GM12878 (cell line): ENCODE measurements at regions not wholly inside any gene's neighbourhood (a gene's known extent, or its start where the extent isn't known, plus 50 kb on each side); places are given as distances from the start of the nearest gene placed in this dataset.
"Not testable (repeated sequence)": the region's sequence is repeated elsewhere in the genome, so short reads cannot be mapped to it uniquely, and the experiment has no call there.

Experiments
- ATAC-seq: fragments of 200-7000 bp; cut with Tn5 transposase; 3 replicates; pipeline ENCODE4 v1.9.1; 2020; ENCODE audit warnings: mild to moderate bottlenecking, moderate library complexity
- BruUV-seq: library from RNA; stranded (reverse); fragments of 400-500 nt; replicated peaks from 2 replicates; lab custom pipeline; 2021; lab: Mats Ljungman, UMichigan
- CTCF ChIA-PET: fragments of 300-600 bp; sonication (Branson Sonifier 250); formaldehyde crosslinking; extraction: SDS; loops from one replicate; lab custom pipeline; 2021; ENCODE audit warnings: inconsistent platforms; lab: Yijun Ruan, JAX
- POLR2A ChIA-PET: fragments of 350-600 bp; formaldehyde crosslinking; extraction: SDS; loops from one replicate; lab custom pipeline; 2021; ENCODE audit warnings: inconsistent platforms; lab: Charles Lee
- RAD21 ChIA-PET: fragments of 300-600 bp; sonication (Branson Sonifier 250); formaldehyde crosslinking; loops from one replicate; lab custom pipeline; 2023; ENCODE audit warnings: antibody characterized with exemption; ENCODE audit not compliant: unreplicated experiment; lab: Charles Lee
- SMC1A ChIA-PET: fragments of 300-600 bp; sonication (Branson Sonifier 250); formaldehyde crosslinking; loops from one replicate; lab custom pipeline; 2023; ENCODE audit not compliant: unreplicated experiment, uncharacterized antibody; lab: Charles Lee
- DNase-seq: peaks from one replicate; pipeline ENCODE4 v3.0.0-alpha.2; 2011; ENCODE audit warnings: low read depth, low spot score
- FAIRE-seq: peaks from 3 replicates; lab custom pipeline; 2011; peaks lifted over from hg19 to GRCh38; lab: Jason Lieb, UNC
- H2AFZ ChIP-seq: 2 replicates; pipeline ENCODE4 v1.6.0; 2011; ENCODE audit warnings: low read depth, low read length, control low read depth; ENCODE audit not compliant: control insufficient read depth
- H3K27ac ChIP-seq: 2 replicates; pipeline ENCODE4 v1.5.1; 2011; ENCODE audit warnings: control low read depth; ENCODE audit not compliant: control insufficient read depth, insufficient read depth
- H3K27me3 ChIP-seq, 2 experiments: replicated peaks in 1 of 2; 2 replicates each; pipeline versions ENCODE4 v1.6.0 to v1.6.1; 2011; ENCODE audit warnings: low read length in 1 of 2; ENCODE audit not compliant: control insufficient read depth in 2 of 2, insufficient read depth in 2 of 2
- H3K36me3 ChIP-seq, 2 experiments: 2 replicates each; pipeline ENCODE4 v1.5.1; 2011; ENCODE audit warnings: low read length in 1 of 2; ENCODE audit not compliant: control insufficient read depth in 2 of 2, insufficient read depth in 2 of 2
- H3K4me1 ChIP-seq: 2 replicates; pipeline ENCODE4 v1.6.1; 2011; ENCODE audit warnings: mild to moderate bottlenecking, low read length, moderate library complexity, mixed read lengths; ENCODE audit not compliant: control insufficient read depth, insufficient read depth
- H3K4me2 ChIP-seq: 2 replicates; pipeline ENCODE4 v1.6.0; 2011; ENCODE audit warnings: control low read depth; ENCODE audit not compliant: control insufficient read depth, insufficient read depth
- H3K4me3 ChIP-seq: fragments of 200-600 bp; sonication (generic); 2 replicates; pipeline ENCODE4 v1.5.1; 2016
- H3K79me2 ChIP-seq: 2 replicates; pipeline ENCODE4 v1.6.0; 2011; ENCODE audit warnings: low read length; ENCODE audit not compliant: control insufficient read depth, insufficient read depth
- H3K9ac ChIP-seq: 2 replicates; pipeline ENCODE4 v1.8.0; 2011; ENCODE audit warnings: low read length, control low read depth, mixed read lengths; ENCODE audit not compliant: control insufficient read depth, insufficient read depth
- H3K9me3 ChIP-seq: replicated peaks from 3 replicates; pipeline ENCODE4 v1.5.1; 2011; ENCODE audit warnings: mild to moderate bottlenecking, low read length; ENCODE audit not compliant: control insufficient read depth, insufficient read depth
- H4K20me1 ChIP-seq: 2 replicates; pipeline ENCODE4 v1.6.0; 2011; ENCODE audit not compliant: control insufficient read depth, insufficient read depth
- DPF2 ChIP-seq: fragments of 450-650 bp; IDR thresholded peaks from 2 replicates; pipeline ENCODE4 v1.6.1; 2017; ENCODE audit warnings: mild to moderate bottlenecking
- ETV6 ChIP-seq, 2 experiments: fragments of 450-650 bp in 1 of 2; IDR thresholded peaks in 1 of 2; conservative IDR thresholded peaks in 1 of 2; 2 replicates each; pipeline ENCODE4 v1.6.1; 2014; ENCODE audit warnings: antibody characterized with exemption in 1 of 2, borderline replicate concordance in 1 of 2, low read depth in 1 of 2, mild to moderate bottlenecking in 1 of 2, moderate library complexity in 1 of 2
- IKZF1 ChIP-seq: fragments of 450-650 bp; conservative IDR thresholded peaks from 2 replicates; pipeline ENCODE4 v1.6.1; 2017; ENCODE audit warnings: antibody characterized with exemption, mild to moderate bottlenecking
- JUNB ChIP-seq: IDR thresholded peaks from 2 replicates; pipeline ENCODE4 v1.6.1; 2016; ENCODE audit warnings: antibody characterized with exemption, mild to moderate bottlenecking
- MTA2 ChIP-seq: fragments of 450-650 bp; IDR thresholded peaks from 2 replicates; pipeline ENCODE4 v1.6.1; 2016; ENCODE audit warnings: low read depth, mild to moderate bottlenecking, moderate library complexity
- NFYB ChIP-seq: IDR thresholded peaks from 2 replicates; pipeline ENCODE4 v1.6.1; 2011; ENCODE audit warnings: low read depth, mild to moderate bottlenecking, low read length, improper control_type of control experiment, moderate library complexity; ENCODE audit not compliant: insufficient read depth
- RFX5 ChIP-seq: IDR thresholded peaks from 2 replicates; pipeline ENCODE4 v1.6.1; 2011; ENCODE audit warnings: low read depth, low read length, improper control_type of control experiment
- ZNF207 ChIP-seq: fragments of 450-650 bp; IDR thresholded peaks from 2 replicates; pipeline ENCODE4 v1.6.1; 2014; ENCODE audit warnings: antibody characterized with exemption, mild to moderate bottlenecking, borderline replicate concordance
- WGBS: methylation state at CpG from one replicate; pipeline ENCODE4 v1.1.6; 2016; ENCODE audit warnings: low lambda C conversion rate; ENCODE audit not compliant: insufficient replicate concordance, insufficient coverage; ENCODE audit errors: missing lambda C conversion rate; 5-methylcytosine and 5-hydroxymethylcytosine counted together
- in situ Hi-C: fragments of 300-500 bp; cut with MboI; formaldehyde crosslinking; loops from 9 replicates; pipeline ENCODE4 v1.14.3; 2018; ENCODE audit warnings: mixed read lengths
- intact Hi-C: fragments of 100-400 bp; cut with micrococcal nuclease; formaldehyde crosslinking; loops from one replicate; pipeline ENCODE4 v1.14.2; 2022; ENCODE audit not compliant: unreplicated experiment

DNA sequence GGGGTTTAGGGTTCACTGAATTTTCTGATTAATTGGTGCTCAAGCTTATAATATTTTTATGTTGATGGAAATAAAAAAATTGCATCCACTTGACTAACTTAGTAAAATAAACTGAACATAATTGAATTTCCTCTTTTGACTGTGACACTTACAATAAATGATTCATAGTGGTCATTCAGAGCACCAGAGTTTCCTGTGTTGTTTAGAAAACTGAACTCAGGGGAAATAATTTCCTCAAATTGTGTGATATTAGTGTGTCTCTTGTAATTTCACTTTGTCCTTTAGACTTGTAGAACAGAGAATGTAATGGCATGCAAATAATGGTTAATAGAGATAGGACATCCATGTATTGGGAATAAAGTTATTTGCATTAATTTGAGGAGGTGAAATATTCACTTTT lies 319.7 kb upstream of the MAN1A1 start:
- H3K79me2 ChIP-seq, result no peaks in the 10 kb centered on the region
- no peaks in the 10 kb centered on the region for H4K20me1 ChIP-seq
- SMC1A ChIA-PET, result interaction anchor here (0.9 to 1.8 kb wide), 11 partner anchors 10 to 517 kb away, joined by 3 to 6 read pairs (median 3); no protein-coding TSS in a partner anchor
- ATAC-seq (peak; percentile 81), FAIRE-seq (no peak), DNase-seq (no peak)
- H3K9ac ChIP-seq, result no peak overlapping the region
- in situ Hi-C loops (no loop called here), intact Hi-C loops (no loop called here)
- H2AFZ ChIP-seq, result no peak overlapping the region
- H3K4me3 ChIP-seq, result no peak overlapping the region
- no peak overlapping the region for H3K4me2 ChIP-seq
- no peaks in the 10 kb centered on the region for H3K9me3 ChIP-seq
- RAD21 ChIA-PET, result interaction anchor here (1.1 to 1.3 kb wide), 3 partner anchors 10 to 210 kb away, joined by 3 to 4 read pairs (median 4); no protein-coding TSS in a partner anchor
- no peak overlapping the region for H3K27ac ChIP-seq
- POLR2A ChIA-PET, result no interaction called here
- no peaks in the 10 kb centered on the region for H3K36me3 ChIP-seq
- TF ChIP-seq MTA2 (peak; percentile 59; the same call in 1 of the 2 replicates), IKZF1 (peak; percentile 30), RFX5 (no peak), ZNF207 (no peak), ETV6 (conservative IDR thresholded peaks at IDR 0.05 in 1 of 2, IDR thresholded peaks at IDR 0.05 in 1 of 2; ENCODE audit: borderline replicate concordance in 1 of 2, low read depth in 1 of 2) (peak in 1 of 2 experiments; percentile 24; a peak in 1 of 4 replicates), DPF2 (peak; percentile 40; the same call in 1 of the 2 replicates), JUNB (peak; percentile 57; the same call in 1 of the 2 replicates)
- CTCF ChIA-PET, result interaction anchor here (0.6 to 1.6 kb wide), 3 partner anchors 28 to 318 kb away, joined by 3 to 4 read pairs (median 4); no protein-coding TSS in a partner anchor
- no peaks in the 10 kb centered on the region; a peak in 1 of 4 replicates for H3K27me3 ChIP-seq
- BruUV-seq, result no TSS peak
- H3K4me1 ChIP-seq, result no peaks in the 10 kb centered on the region

- FAIRE-seq, H3K9me3 ChIP-seq, H4K20me1 ChIP-seq, H2AFZ ChIP-seq, H3K9ac ChIP-seq, ATAC-seq, H3K79me2 ChIP-seq, H3K27ac ChIP-seq, DNase-seq, H3K36me3 ChIP-seq, H3K4me1 ChIP-seq, intact Hi-C loops, POLR2A ChIA-PET, H3K4me2 ChIP-seq, H3K27me3 ChIP-seq, RAD21 ChIA-PET, H3K4me3 ChIP-seq, BruUV-seq, in situ Hi-C loops: not testable (repeated sequence)
- ChIA-PET CTCF (interaction anchor here (0.8 to 1.7 kb wide), 2 partner anchors 14 to 315 kb away, joined by 3 to 4 read pairs; no protein-coding TSS in a partner anchor), SMC1A (interaction anchor here (1.4 kb wide), 1 partner anchor 148 kb away, joined by 3 read pairs; no protein-coding TSS in a partner anchor)
- TF ChIP-seq NFYB, result 0 out of 2 replicates have a peak, but pooled peaks have one; percentile 12
- WGBS, result 63% methylated on average over 10 of the region's 10 CpGs
Measured at GRCh38 chr6:119665432-119665831, 315.9 kb upstream of the MAN1A1 start.
